Mesenchymal stem cell (in vitro differentiated cells and primary cell): ENCODE measurements at regions not wholly inside any gene's neighbourhood (a gene's known extent, or its start where the extent isn't known, plus 50 kb on each side); places are given as distances from the start of the nearest gene placed in this dataset.

Experiments
- DNase-seq: peaks from one replicate; pipeline ENCODE4 v3.0.0-alpha.2; 2013
- H2AFZ ChIP-seq: one replicate; pipeline ENCODE4 v1.6.1; 2013; ENCODE audit warnings: low read depth, mild to moderate bottlenecking, control low read depth, inconsistent platforms, low read length, moderate library complexity
- H2AK5ac ChIP-seq: 2 replicates; pipeline ENCODE4 v1.6.1; 2013; ENCODE audit warnings: low read length, moderate library complexity, mild to moderate bottlenecking, inconsistent platforms; ENCODE audit not compliant: severe bottlenecking
- H2BK120ac ChIP-seq: one replicate; pipeline ENCODE4 v1.6.1; 2013; ENCODE audit warnings: low read depth, mild to moderate bottlenecking, inconsistent platforms, low read length, moderate library complexity
- H2BK12ac ChIP-seq, 2 experiments: one replicate each; pipeline ENCODE4 v1.6.1; 2013; ENCODE audit warnings: inconsistent platforms in 2 of 2, low read length in 2 of 2, mild to moderate bottlenecking in 2 of 2, moderate library complexity in 2 of 2, control low read depth in 1 of 2
- H2BK15ac ChIP-seq: one replicate; pipeline ENCODE4 v1.6.1; 2013; ENCODE audit warnings: mild to moderate bottlenecking, low read depth, inconsistent platforms; ENCODE audit not compliant: poor library complexity, severe bottlenecking
- H2BK5ac ChIP-seq: 2 replicates; pipeline ENCODE4 v1.6.1; 2013; ENCODE audit warnings: low read depth, mild to moderate bottlenecking, low read length, control low read depth, inconsistent platforms; ENCODE audit not compliant: poor library complexity, severe bottlenecking
- H3K14ac ChIP-seq, 2 experiments: one replicate each; pipeline ENCODE4 v1.6.1; 2013; ENCODE audit warnings: inconsistent platforms in 2 of 2, low read length in 2 of 2, control low read depth in 1 of 2, mild to moderate bottlenecking in 1 of 2, moderate library complexity in 1 of 2
- H3K18ac ChIP-seq, 2 experiments: one replicate each; pipeline ENCODE4 v1.6.1; 2013; ENCODE audit warnings: inconsistent platforms in 2 of 2, low read length in 2 of 2, control low read depth in 1 of 2, low read depth in 1 of 2, mild to moderate bottlenecking in 1 of 2
- H3K23ac ChIP-seq, 2 experiments: one replicate each; pipeline ENCODE4 v1.6.1; 2013; ENCODE audit warnings: inconsistent platforms in 2 of 2, low read length in 2 of 2, mild to moderate bottlenecking in 2 of 2, moderate library complexity in 2 of 2, control low read depth in 1 of 2
- H3K27ac ChIP-seq: 2 replicates; pipeline ENCODE4 v1.5.1; 2013; ENCODE audit warnings: mild to moderate bottlenecking, moderate library complexity, low read length, control low read depth, inconsistent platforms; ENCODE audit not compliant: poor library complexity, severe bottlenecking
- H3K27me3 ChIP-seq, 2 experiments: 2 replicates each; pipeline versions ENCODE4 v1.6.1 to v1.7.0; 2013; ENCODE audit warnings: low read length in 2 of 2, mild to moderate bottlenecking in 2 of 2, moderate library complexity in 2 of 2, control low read depth in 1 of 2, inconsistent platforms in 1 of 2; ENCODE audit not compliant: control insufficient read depth in 1 of 2, insufficient read depth in 1 of 2
- H3K36me3 ChIP-seq, 2 experiments: 2 replicates each; pipeline versions ENCODE4 v1.6.1 to v1.7.0; 2013; ENCODE audit warnings: low read length in 2 of 2, control low read depth in 1 of 2, inconsistent platforms in 1 of 2, low read depth in 1 of 2, mild to moderate bottlenecking in 1 of 2; ENCODE audit not compliant: insufficient read depth in 2 of 2, control insufficient read depth in 1 of 2
- H3K4ac ChIP-seq, 2 experiments: one replicate each; pipeline ENCODE4 v1.6.1; 2013; ENCODE audit warnings: inconsistent platforms in 2 of 2, low read length in 2 of 2, mild to moderate bottlenecking in 2 of 2, moderate library complexity in 2 of 2, control low read depth in 1 of 2, low read depth in 1 of 2
- H3K4me1 ChIP-seq: 2 replicates; pipeline ENCODE4 v1.6.1; 2013; ENCODE audit warnings: low read depth, low read length, control low read depth; ENCODE audit not compliant: control insufficient read depth, insufficient read depth
- H3K4me2 ChIP-seq: 2 replicates; pipeline ENCODE4 v1.6.1; 2013; ENCODE audit warnings: low read length, mild to moderate bottlenecking, inconsistent platforms; ENCODE audit not compliant: poor library complexity, severe bottlenecking
- H3K4me3 ChIP-seq, 2 experiments: 2 replicates each; pipeline versions ENCODE4 v1.5.1 to v1.7.0; 2013; ENCODE audit warnings: low read length in 2 of 2, mild to moderate bottlenecking in 2 of 2, control low read depth in 1 of 2, low read depth in 1 of 2; ENCODE audit not compliant: insufficient read depth in 1 of 2
- H3K79me1 ChIP-seq: replicated peaks from 2 replicates; pipeline ENCODE4 v1.6.1; 2013; ENCODE audit warnings: mild to moderate bottlenecking, control low read depth, low read length, inconsistent platforms; ENCODE audit not compliant: poor library complexity, severe bottlenecking
- H3K9ac ChIP-seq: 2 replicates; pipeline ENCODE4 v1.7.0; 2013; ENCODE audit warnings: mild to moderate bottlenecking, low read length, moderate library complexity
- H3K9me3 ChIP-seq: 2 replicates; pipeline ENCODE4 v1.7.0; 2013; ENCODE audit warnings: mild to moderate bottlenecking, low read length; ENCODE audit not compliant: control insufficient read depth
- H4K8ac ChIP-seq: one replicate; pipeline ENCODE4 v1.6.1; 2013; ENCODE audit warnings: inconsistent platforms, mild to moderate bottlenecking, low read length, moderate library complexity
- H4K91ac ChIP-seq: one replicate; pipeline ENCODE4 v1.6.1; 2013; ENCODE audit warnings: mild to moderate bottlenecking, low read length, inconsistent platforms
- WGBS: methylation state at CpG from one replicate; pipeline ENCODE4 v1.1.7; 2013; ENCODE audit warnings: mixed read lengths; 5-methylcytosine and 5-hydroxymethylcytosine counted together

- H2AFZ ChIP-seq = no peak overlapping the region
- no peak overlapping the region for H4K91ac ChIP-seq
- H3K18ac ChIP-seq = no peak overlapping the region
- no peak overlapping the region for H3K23ac ChIP-seq
- H3K36me3 ChIP-seq = no peaks in the 10 kb centered on the region
- no peak overlapping the region for H2BK5ac ChIP-seq
- no peaks in the 10 kb centered on the region for H3K4me1 ChIP-seq
- no peak overlapping the region for H2AK5ac ChIP-seq
- H2BK12ac ChIP-seq = no peak overlapping the region
- no peak overlapping the region for H4K8ac ChIP-seq
- no peak overlapping the region for H3K4ac ChIP-seq
- no peak overlapping the region for H3K14ac ChIP-seq
- no peak overlapping the region for H2BK15ac ChIP-seq
- peaks cover 4 to 6% of the 10 kb centered on the region in 2 experiments for H3K27me3 ChIP-seq
- no peak for DNase-seq
- 82% methylated on average over 2 of the region's 2 CpGs for WGBS
- no peak overlapping the region for H3K4me2 ChIP-seq
- H3K4me3 ChIP-seq = no peak overlapping the region
- no peak overlapping the region for H2BK120ac ChIP-seq
- no peak overlapping the region for H3K27ac ChIP-seq
- H3K9me3 ChIP-seq = no peaks in the 10 kb centered on the region
- no peak overlapping the region for H3K9ac ChIP-seq
- no peaks in the 10 kb centered on the region for H3K79me1 ChIP-seq
Measured at GRCh38 chr4:41466249-41466648, 71.7 kb upstream of the LIMCH1 start.

DNA sequence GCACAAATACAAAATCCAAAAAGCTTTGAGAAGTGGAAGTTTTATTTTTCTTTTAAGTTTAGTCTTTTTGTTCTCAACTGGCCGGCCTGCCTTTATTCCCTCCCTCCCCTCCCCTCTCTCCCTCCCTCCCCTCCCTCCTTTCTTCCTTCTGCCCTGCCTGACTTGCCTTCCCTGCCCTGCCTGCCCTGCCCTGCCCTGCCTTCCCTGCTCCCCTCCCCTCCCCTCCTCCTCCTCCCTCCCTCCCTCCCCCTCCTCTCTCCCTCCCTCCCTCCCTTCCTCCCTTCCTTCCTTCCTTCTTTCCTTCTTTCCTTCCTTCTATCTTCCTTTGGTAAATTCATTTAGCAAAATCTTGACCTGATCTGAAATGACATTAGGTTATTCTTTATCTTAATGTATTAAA, 69.8 kb upstream of the LIMCH1 start:
- Histone ChIP-seq H2BK12ac (no peak overlapping the region), H3K4me3 (no peak overlapping the region), H2BK120ac (no peak overlapping the region), H3K9me3 (no peaks in the 10 kb centered on the region), H3K36me3 (no peaks in the 10 kb centered on the region), H2AFZ (no peak overlapping the region), H2BK5ac (no peak overlapping the region), H3K79me1 (no peaks in the 10 kb centered on the region), H3K27ac (no peak overlapping the region), H3K27me3 (peaks cover 0 to 4% of the 10 kb centered on the region in 2 experiments), H3K9ac (no peak overlapping the region), H3K4me1 (no peaks in the 10 kb centered on the region), H3K4me2 (no peak overlapping the region), H3K18ac (no peak overlapping the region), H4K91ac (no peak overlapping the region), H3K4ac (no peak overlapping the region), H2BK15ac (no peak overlapping the region), H3K14ac (no peak overlapping the region), H3K23ac (no peak overlapping the region), H2AK5ac (no peak overlapping the region), H4K8ac (no peak overlapping the region)
- no peak for DNase-seq
- 100% methylated on average over 1 of the region's 1 CpG for WGBS

DNA sequence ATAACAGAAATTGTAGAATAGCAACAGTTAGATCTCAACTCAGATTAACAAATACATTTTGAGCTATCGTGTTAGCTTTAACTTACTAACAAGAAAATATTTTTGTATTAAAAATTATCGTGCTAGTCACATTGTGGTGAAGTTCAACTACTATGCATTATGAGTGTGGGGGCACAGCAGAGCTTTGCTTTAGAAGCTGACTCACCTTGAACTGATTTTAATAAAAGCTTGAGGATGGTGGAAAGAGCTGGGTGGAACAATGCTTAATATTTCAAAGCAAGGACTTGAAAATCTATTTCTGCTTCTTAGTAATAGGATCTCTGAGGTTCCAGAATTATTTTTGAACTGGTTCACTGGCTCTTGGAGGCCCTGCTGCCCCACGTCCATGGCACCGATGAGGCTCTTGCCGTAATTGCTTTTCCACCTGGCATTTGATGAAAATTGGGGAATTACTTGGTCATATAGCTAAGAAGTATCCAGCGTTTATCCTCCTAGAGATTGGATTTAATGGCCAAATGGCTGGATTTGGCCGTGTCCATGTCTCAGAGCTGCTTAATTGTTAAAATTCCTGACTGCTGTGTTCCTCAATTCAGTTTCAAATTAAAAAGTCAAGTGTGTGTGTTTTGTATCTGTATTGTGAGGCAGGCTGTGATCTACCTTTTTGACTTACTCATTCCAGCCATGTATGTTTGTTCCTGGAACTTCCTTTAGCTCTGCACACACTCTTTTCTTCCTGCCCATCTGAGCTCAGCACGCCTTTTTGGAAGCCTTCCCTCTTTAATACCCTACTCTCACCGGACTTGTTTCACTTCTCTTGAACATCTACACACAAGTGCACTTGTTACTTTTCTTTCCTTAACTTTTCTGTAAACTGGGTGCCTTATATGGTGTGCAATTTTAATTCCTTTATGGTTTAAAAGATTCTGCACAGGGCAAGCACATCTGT, 66.6 kb upstream of the LIMCH1 start:
- no peak overlapping the region for H3K27ac ChIP-seq
- no peak overlapping the region for H3K18ac ChIP-seq
- no peak overlapping the region for H2BK12ac ChIP-seq
- no peak for DNase-seq
- H3K23ac ChIP-seq = no peak overlapping the region
- no peaks in the 10 kb centered on the region for H3K9me3 ChIP-seq
- no peak overlapping the region for H2BK15ac ChIP-seq
- H3K36me3 ChIP-seq = no peaks in the 10 kb centered on the region
- no peak overlapping the region for H3K14ac ChIP-seq
- H3K4ac ChIP-seq = no peak overlapping the region
- H3K4me2 ChIP-seq = no peak overlapping the region
- H2AFZ ChIP-seq = no peak overlapping the region
- peaks cover 0 to 4% of the 10 kb centered on the region in 2 experiments for H3K27me3 ChIP-seq
- no peak overlapping the region for H3K9ac ChIP-seq
- no peaks in the 10 kb centered on the region for H3K4me1 ChIP-seq
- no peak overlapping the region for H3K4me3 ChIP-seq
- 87% methylated on average over 8 of the region's 9 CpGs for WGBS
- H2AK5ac ChIP-seq = no peak overlapping the region
- no peak overlapping the region for H2BK5ac ChIP-seq
- no peak overlapping the region for H4K8ac ChIP-seq
- no peaks in the 10 kb centered on the region for H3K79me1 ChIP-seq
- no peak overlapping the region for H4K91ac ChIP-seq
- no peak overlapping the region for H2BK120ac ChIP-seq

GRCh38 chr4:41472081-41472480, 65.9 kb upstream of the LIMCH1 start:
- Histone ChIP-seq H2AFZ (no peak overlapping the region), H3K79me1 (no peaks in the 10 kb centered on the region), H3K27ac (no peak overlapping the region), H4K91ac (no peak overlapping the region), H3K9ac (no peak overlapping the region), H3K36me3 (no peaks in the 10 kb centered on the region), H4K8ac (no peak overlapping the region), H2AK5ac (no peak overlapping the region), H3K4ac (no peak overlapping the region), H3K4me2 (no peak overlapping the region), H3K4me1 (no peaks in the 10 kb centered on the region), H3K4me3 (no peak overlapping the region), H3K14ac (no peak overlapping the region), H3K27me3 (peaks cover 0 to 4% of the 10 kb centered on the region in 2 experiments), H2BK5ac (no peak overlapping the region), H3K23ac (no peak overlapping the region), H2BK120ac (no peak overlapping the region), H3K9me3 (no peaks in the 10 kb centered on the region), H2BK12ac (no peak overlapping the region), H3K18ac (no peak overlapping the region), H2BK15ac (no peak overlapping the region)
- no peak for DNase-seq
- 93% methylated on average over 5 of the region's 5 CpGs for WGBS
